SU-DHL-6 (cell line): ENCODE measurements at regions not wholly inside any gene's neighbourhood (a gene's known extent, or its start where the extent isn't known, plus 50 kb on each side); places are given as distances from the start of the nearest gene placed in this dataset.

Experiments
- EZH2phosphoT487 ChIP-seq: fragments of 200-600 bp; sonication (generic), shearing (Covaris generic); conservative IDR thresholded peaks from 2 replicates; pipeline ENCODE4 v1.6.1; 2018; ENCODE audit warnings: mild to moderate bottlenecking, antibody characterized with exemption, low read length, moderate library complexity, mixed read lengths
- TF ChIP-seq, protein P1 (sequence below): fragments of 200-600 bp; sonication (generic); IDR thresholded peaks from one replicate; pipeline ENCODE4 v1.5.1; 2017; ENCODE audit warnings: antibody characterized with exemption, mild to moderate bottlenecking, low read length, moderate library complexity; ENCODE audit not compliant: insufficient read depth, poor library complexity, severe bottlenecking

DNA sequence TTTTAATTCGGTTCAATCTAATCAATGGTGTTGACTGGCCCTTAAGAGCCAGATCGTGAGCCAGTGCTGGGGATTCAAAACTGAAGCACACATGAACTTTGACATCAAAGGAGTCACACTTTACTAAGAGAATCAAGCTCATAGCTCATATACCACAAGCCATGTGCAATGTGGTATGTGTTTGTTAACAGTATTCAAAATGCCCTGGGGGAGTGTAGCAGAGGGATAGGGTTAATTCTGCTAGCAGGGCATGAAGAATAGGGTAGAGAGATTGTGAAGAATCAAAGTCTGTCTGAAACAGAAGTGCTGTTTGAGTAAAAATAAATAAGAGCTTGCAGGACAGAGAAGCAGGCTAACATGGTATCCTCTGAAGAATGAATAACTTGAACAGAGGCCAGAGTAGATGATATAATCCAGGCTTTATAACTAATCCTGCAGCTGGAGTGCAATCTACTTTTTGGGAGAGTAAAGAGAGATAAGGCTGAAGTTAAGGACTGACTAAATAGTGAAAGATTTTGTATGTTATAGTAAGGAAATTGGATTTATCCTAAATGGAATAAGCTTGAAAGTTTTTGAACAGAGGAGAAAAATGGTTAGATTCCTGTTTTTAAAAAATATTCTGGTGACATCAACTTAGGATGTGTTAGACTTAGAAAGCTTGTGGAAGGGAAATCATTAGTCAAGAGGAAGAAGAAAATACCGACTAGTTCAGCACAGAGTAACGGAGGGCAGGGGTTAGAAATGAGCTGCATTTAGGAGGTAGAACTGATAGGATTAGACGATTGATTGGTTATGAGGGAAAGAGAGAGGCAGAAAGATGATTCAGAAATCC lies 292.0 kb downstream of the NFKBIZ start:
- TF ChIP-seq, protein P1, sequence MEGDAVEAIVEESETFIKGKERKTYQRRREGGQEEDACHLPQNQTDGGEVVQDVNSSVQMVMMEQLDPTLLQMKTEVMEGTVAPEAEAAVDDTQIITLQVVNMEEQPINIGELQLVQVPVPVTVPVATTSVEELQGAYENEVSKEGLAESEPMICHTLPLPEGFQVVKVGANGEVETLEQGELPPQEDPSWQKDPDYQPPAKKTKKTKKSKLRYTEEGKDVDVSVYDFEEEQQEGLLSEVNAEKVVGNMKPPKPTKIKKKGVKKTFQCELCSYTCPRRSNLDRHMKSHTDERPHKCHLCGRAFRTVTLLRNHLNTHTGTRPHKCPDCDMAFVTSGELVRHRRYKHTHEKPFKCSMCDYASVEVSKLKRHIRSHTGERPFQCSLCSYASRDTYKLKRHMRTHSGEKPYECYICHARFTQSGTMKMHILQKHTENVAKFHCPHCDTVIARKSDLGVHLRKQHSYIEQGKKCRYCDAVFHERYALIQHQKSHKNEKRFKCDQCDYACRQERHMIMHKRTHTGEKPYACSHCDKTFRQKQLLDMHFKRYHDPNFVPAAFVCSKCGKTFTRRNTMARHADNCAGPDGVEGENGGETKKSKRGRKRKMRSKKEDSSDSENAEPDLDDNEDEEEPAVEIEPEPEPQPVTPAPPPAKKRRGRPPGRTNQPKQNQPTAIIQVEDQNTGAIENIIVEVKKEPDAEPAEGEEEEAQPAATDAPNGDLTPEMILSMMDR = no peak
- no peak for TF ChIP-seq EZH2phosphoT487
